ENCODE measurements at regions not wholly inside any gene's neighbourhood (a gene's known extent, or its start where the extent isn't known, plus 50 kb on each side); places are given as distances from the start of the nearest gene placed in this dataset.

DNA sequence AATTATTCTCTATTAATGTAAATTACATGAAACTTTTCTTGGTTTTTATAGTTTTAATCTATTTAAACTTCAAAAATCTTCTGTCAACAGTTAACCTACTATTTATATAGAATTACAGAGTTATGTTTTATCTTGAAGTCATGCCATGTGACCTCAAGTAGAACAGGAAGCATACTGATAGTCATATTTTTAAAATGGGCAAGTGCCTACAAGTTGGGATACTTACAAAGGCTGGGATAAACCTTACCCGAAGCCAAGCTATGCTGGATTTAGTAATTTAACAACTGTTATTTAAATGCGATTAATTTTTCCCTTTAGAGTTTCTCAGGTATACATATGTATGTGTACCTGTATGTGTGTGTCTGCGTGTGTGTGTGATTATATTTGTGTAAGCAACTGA, 266.9 kb downstream of the RASSF9 start:
- no peak for DNase-seq (ENCODE audit: low read depth)
- TF ChIP-seq, protein P1, sequence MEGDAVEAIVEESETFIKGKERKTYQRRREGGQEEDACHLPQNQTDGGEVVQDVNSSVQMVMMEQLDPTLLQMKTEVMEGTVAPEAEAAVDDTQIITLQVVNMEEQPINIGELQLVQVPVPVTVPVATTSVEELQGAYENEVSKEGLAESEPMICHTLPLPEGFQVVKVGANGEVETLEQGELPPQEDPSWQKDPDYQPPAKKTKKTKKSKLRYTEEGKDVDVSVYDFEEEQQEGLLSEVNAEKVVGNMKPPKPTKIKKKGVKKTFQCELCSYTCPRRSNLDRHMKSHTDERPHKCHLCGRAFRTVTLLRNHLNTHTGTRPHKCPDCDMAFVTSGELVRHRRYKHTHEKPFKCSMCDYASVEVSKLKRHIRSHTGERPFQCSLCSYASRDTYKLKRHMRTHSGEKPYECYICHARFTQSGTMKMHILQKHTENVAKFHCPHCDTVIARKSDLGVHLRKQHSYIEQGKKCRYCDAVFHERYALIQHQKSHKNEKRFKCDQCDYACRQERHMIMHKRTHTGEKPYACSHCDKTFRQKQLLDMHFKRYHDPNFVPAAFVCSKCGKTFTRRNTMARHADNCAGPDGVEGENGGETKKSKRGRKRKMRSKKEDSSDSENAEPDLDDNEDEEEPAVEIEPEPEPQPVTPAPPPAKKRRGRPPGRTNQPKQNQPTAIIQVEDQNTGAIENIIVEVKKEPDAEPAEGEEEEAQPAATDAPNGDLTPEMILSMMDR (IDR thresholded peaks at IDR 0.05; ENCODE audit: control insufficient read depth, insufficient read depth, low read depth, low read length, missing control alignments): no peak
- no peak overlapping the region for H3K4me3 ChIP-seq (ENCODE audit: control insufficient read depth, low read depth, low read length)

GRCh38 chr12:85572956-85573355, 263.3 kb downstream of the RASSF9 start:
- DNase-seq (ENCODE audit: low read depth): no peak
- H3K4me3 ChIP-seq (ENCODE audit: control insufficient read depth, low read depth, low read length): no peak overlapping the region
- TF ChIP-seq, protein P1 (IDR thresholded peaks at IDR 0.05; ENCODE audit: control insufficient read depth, insufficient read depth, low read depth, low read length, missing control alignments): no peak

DNA sequence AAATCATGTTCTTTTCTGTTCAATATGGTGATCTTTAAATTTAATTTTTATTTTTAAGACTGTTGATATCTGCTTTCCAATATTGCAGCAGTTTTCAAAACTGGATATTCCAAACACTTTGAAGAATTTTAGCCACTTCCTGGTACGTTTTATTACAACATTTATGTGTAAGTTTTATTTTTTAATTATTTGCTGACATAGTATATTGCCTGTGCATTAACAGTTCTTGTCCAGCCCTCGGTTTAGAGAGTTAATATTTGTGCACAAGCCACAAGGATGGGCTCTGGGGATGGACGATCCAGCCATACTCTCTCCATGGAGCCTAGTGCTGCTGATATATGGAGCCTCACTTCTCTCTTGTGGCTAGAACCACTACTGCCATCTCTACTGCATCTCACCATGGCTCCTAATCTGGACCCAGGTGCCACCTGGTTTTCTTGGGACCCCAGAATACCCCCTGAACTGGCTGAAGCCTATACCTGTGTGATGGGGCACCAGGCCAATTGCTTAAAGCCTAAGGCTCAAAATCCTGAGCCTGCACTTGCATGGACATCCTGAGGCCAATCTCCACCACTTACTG, 262.5 kb downstream of the RASSF9 start:
- TF ChIP-seq, protein P1 (IDR thresholded peaks at IDR 0.05; ENCODE audit: control insufficient read depth, insufficient read depth, low read depth, low read length, missing control alignments): no peak
- DNase-seq (ENCODE audit: low read depth): no peak
- no peak overlapping the region for H3K4me3 ChIP-seq (ENCODE audit: control insufficient read depth, low read depth, low read length)

GRCh38 chr12:85574291-85574690, 261.9 kb downstream of the RASSF9 start:
- H3K4me3 ChIP-seq (ENCODE audit: control insufficient read depth, low read depth, low read length): no peak overlapping the region
- DNase-seq (ENCODE audit: low read depth): no peak
- TF ChIP-seq, protein P1 (IDR thresholded peaks at IDR 0.05; ENCODE audit: control insufficient read depth, insufficient read depth, low read depth, low read length, missing control alignments): no peak

DNA sequence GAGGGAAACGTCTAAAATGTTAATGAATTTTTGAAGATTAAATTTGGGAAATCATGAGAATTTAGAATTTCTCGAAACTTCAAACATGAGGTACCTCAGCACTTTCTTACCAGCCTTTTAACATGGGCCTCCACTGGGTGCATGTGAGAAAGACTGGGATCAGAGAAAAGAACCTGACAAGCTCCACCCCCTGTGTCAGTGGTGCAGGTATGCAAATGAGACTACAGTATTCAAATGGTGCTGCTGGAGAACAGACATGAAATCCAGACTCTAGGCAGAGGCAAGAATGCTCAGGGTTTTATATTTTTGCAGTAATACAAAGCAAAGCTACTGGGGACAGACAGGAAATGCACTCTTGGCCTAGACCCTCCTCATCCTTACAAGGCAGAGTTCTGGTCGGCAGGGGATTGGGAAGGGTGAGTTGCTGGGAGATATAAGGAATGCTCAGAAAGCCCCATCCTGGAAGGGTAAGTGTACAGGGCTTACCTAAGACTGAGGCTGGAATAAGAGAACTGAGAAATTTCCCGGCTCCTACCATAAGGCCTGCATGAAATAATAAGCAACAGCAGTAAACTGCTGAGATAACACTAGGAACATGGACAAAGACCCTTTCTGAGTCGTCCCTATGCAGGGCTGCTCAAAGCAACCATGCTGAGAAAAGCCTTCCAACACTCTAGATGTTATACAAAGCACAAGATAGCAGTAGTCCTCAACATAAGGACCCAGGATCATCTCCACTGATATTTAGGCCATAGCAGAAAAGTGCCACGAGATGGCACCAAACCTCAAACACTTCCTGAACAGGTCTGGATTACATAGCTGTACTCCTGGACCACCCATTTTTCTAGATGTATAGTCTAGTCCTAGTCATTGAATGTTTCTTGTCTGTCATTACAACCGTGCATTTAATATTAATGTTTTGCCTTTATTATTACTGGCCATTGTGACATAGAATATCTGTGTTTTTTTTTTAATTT, 260.8 kb downstream of the RASSF9 start:
- TF ChIP-seq, protein P1 (IDR thresholded peaks at IDR 0.05; ENCODE audit: control insufficient read depth, insufficient read depth, low read depth, low read length, missing control alignments): peak; percentile 78
- no peak overlapping the region for H3K4me3 ChIP-seq (ENCODE audit: control insufficient read depth, low read depth, low read length)
- peak; percentile 20 for DNase-seq (ENCODE audit: low read depth)

DNA sequence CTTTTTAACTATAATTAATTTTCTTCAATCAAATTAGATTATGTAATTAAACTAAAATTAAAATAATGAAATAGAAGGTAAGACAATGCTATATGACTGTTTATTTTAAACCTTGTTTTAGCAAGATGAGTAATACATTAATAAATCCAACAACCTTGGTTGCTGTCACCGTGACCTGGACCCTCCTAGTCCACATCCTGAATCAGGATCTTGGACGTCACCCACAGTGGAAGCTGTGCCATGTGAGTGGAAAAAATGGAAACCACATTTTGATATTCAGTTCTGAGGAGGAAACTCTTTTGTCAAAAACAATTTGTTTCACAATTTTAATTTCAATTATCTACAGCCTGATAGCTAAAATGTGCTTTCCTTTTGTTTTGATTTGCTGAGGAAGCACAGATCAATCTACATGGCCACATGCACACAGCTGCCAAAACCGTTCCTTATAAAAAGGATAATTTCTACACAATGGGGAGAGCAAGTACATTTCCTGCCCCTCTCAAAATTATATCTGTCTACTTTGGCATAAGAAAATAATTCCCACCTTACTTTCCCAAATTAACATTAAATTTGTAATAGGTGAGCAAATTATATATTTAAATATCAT, 255.5 kb downstream of the RASSF9 start:
- no peak for DNase-seq (ENCODE audit: low read depth)
- TF ChIP-seq, protein P1 (IDR thresholded peaks at IDR 0.05; ENCODE audit: control insufficient read depth, insufficient read depth, low read depth, low read length, missing control alignments): no peak
- H3K4me3 ChIP-seq (ENCODE audit: control insufficient read depth, low read depth, low read length): no peak overlapping the region

Data from AG09309 (cell line).